H9 (cell line): ENCODE measurements at regions not wholly inside any gene's neighbourhood (a gene's known extent, or its start where the extent isn't known, plus 50 kb on each side); places are given as distances from the start of the nearest gene placed in this dataset.

Source experiments
- DNase-seq: peaks from one replicate; pipeline ENCODE4 v3.0.0-alpha.2; 2017
- H2AFZ ChIP-seq: one replicate; pipeline ENCODE4 v1.6.1; 2013; ENCODE audit warnings: mild to moderate bottlenecking, low read length, control low read depth, moderate library complexity
- H2AK5ac ChIP-seq: 2 replicates; pipeline ENCODE4 v1.6.1; 2013; ENCODE audit warnings: low read length, control low read depth, mixed read lengths; ENCODE audit not compliant: insufficient read length
- H2BK120ac ChIP-seq: one replicate; pipeline ENCODE4 v1.6.1; 2013; ENCODE audit warnings: low read depth, mild to moderate bottlenecking, low read length, control low read depth, inconsistent platforms; ENCODE audit not compliant: poor library complexity, severe bottlenecking
- H2BK12ac ChIP-seq: 2 replicates; pipeline ENCODE4 v1.6.1; 2013; ENCODE audit warnings: low read length, control low read depth, mixed read lengths, low read depth; ENCODE audit not compliant: insufficient read length
- H2BK15ac ChIP-seq: 2 replicates; pipeline ENCODE4 v1.6.1; 2013; ENCODE audit warnings: low read depth, low read length, control low read depth
- H2BK20ac ChIP-seq: one replicate; pipeline ENCODE4 v1.6.1; 2013; ENCODE audit warnings: low read depth, mild to moderate bottlenecking, low read length, control low read depth, inconsistent platforms; ENCODE audit not compliant: poor library complexity, severe bottlenecking
- H2BK5ac ChIP-seq: 2 replicates; pipeline ENCODE4 v1.6.1; 2013; ENCODE audit warnings: low read length, control low read depth, mixed read lengths; ENCODE audit not compliant: insufficient read length
- H3K14ac ChIP-seq: 2 replicates; pipeline ENCODE4 v1.6.1; 2013; ENCODE audit warnings: low read length, control low read depth; ENCODE audit not compliant: insufficient read depth
- H3K18ac ChIP-seq: 2 replicates; pipeline ENCODE4 v1.6.1; 2013; ENCODE audit warnings: low read depth, mild to moderate bottlenecking, mixed read lengths, low read length, control low read depth; ENCODE audit not compliant: insufficient read length
- H3K23ac ChIP-seq: 2 replicates; pipeline ENCODE4 v1.6.1; 2013; ENCODE audit warnings: low read length, control low read depth, mixed read lengths, low read depth; ENCODE audit not compliant: insufficient read length
- H3K23me2 ChIP-seq: 2 replicates; pipeline ENCODE4 v1.6.1; 2013; ENCODE audit warnings: low read depth, mild to moderate bottlenecking, mixed read lengths, low read length, control low read depth; ENCODE audit not compliant: insufficient read length, poor library complexity, severe bottlenecking
- H3K27ac ChIP-seq: 2 replicates; pipeline ENCODE4 v1.5.1; 2013; ENCODE audit warnings: low read length, control low read depth, mixed read lengths, low read depth; ENCODE audit not compliant: insufficient read length
- H3K27me3 ChIP-seq: 2 replicates; pipeline ENCODE4 v1.6.1; 2013; ENCODE audit warnings: low read length, control low read depth, inconsistent platforms; ENCODE audit not compliant: insufficient read depth
- H3K4ac ChIP-seq: 2 replicates; pipeline ENCODE4 v1.6.1; 2013; ENCODE audit warnings: low read depth, mild to moderate bottlenecking, control low read depth, inconsistent platforms, low read length, moderate library complexity
- H3K4me1 ChIP-seq: 2 replicates; pipeline ENCODE4 v1.6.1; 2013; ENCODE audit warnings: low read length, control low read depth, inconsistent platforms; ENCODE audit not compliant: insufficient read depth
- H3K4me2 ChIP-seq: 2 replicates; pipeline ENCODE4 v1.6.1; 2013; ENCODE audit warnings: low read length, control low read depth, mixed read lengths; ENCODE audit not compliant: insufficient read length, insufficient read depth
- H3K56ac ChIP-seq: 2 replicates; pipeline ENCODE4 v1.6.1; 2013; ENCODE audit warnings: low read depth, mild to moderate bottlenecking, mixed read lengths, low read length, control low read depth; ENCODE audit not compliant: insufficient read length
- H3K79me1 ChIP-seq: 2 replicates; pipeline ENCODE4 v1.6.1; 2013; ENCODE audit warnings: low read depth, mild to moderate bottlenecking, moderate library complexity, low read length, control low read depth, inconsistent platforms; ENCODE audit not compliant: insufficient read depth, poor library complexity, severe bottlenecking
- H3K79me2 ChIP-seq: 2 replicates; pipeline ENCODE4 v1.6.1; 2013; ENCODE audit warnings: low read length, control low read depth, inconsistent platforms; ENCODE audit not compliant: insufficient read depth
- H3K9ac ChIP-seq: 2 replicates; pipeline ENCODE4 v1.6.1; 2013; ENCODE audit warnings: low read length, control low read depth, mixed read lengths; ENCODE audit not compliant: insufficient read length; ENCODE audit errors: extremely low read depth
- H3K9me3 ChIP-seq: one replicate; pipeline ENCODE4 v1.6.1; 2013; ENCODE audit warnings: low read depth, low read length, inconsistent platforms; ENCODE audit not compliant: control insufficient read depth
- H3T11ph ChIP-seq: one replicate; pipeline ENCODE4 v1.6.1; 2013; ENCODE audit warnings: mild to moderate bottlenecking, low read length, control low read depth, inconsistent platforms
- H4K20me1 ChIP-seq: one replicate; pipeline ENCODE4 v1.6.1; 2013; ENCODE audit not compliant: control insufficient read depth, insufficient read length, insufficient read depth
- H4K5ac ChIP-seq: 2 replicates; pipeline ENCODE4 v1.6.1; 2013; ENCODE audit warnings: low read depth, mild to moderate bottlenecking, mixed read lengths, low read length, control low read depth; ENCODE audit not compliant: insufficient read length
- H4K8ac ChIP-seq: replicated peaks from 2 replicates; pipeline ENCODE4 v1.6.1; 2013; ENCODE audit warnings: low read length, control low read depth, mixed read lengths, low read depth; ENCODE audit not compliant: insufficient read length
- H4K91ac ChIP-seq: 2 replicates; pipeline ENCODE4 v1.6.1; 2013; ENCODE audit warnings: low read depth, mild to moderate bottlenecking, moderate library complexity, mixed read lengths, low read length, control low read depth; ENCODE audit not compliant: insufficient read length
- H3K27ac Mint-ChIP-seq, 3 experiments: 2 replicates in 2 of 3; 3 replicates in 1 of 3; pipeline ENCODE4 v1.8.0; 2020 to 2021; ENCODE audit warnings: mixed read lengths in 3 of 3, mild to moderate bottlenecking in 1 of 3, moderate library complexity in 1 of 3
- H3K27me3 Mint-ChIP-seq: 2 replicates; pipeline ENCODE4 v1.8.0; 2021; ENCODE audit warnings: low read depth, mild to moderate bottlenecking, moderate library complexity, mixed read lengths
- H3K36me3 Mint-ChIP-seq, 3 experiments: 2 replicates in 2 of 3; 3 replicates in 1 of 3; pipeline ENCODE4 v1.8.0; 2020 to 2021; ENCODE audit warnings: low read depth in 3 of 3, mixed read lengths in 3 of 3; ENCODE audit not compliant: insufficient read depth in 1 of 3
- H3K4me1 Mint-ChIP-seq, 2 experiments: 2 replicates each; pipeline ENCODE4 v1.8.0; 2020; ENCODE audit warnings: mixed read lengths in 2 of 2
- H3K4me3 Mint-ChIP-seq, 2 experiments: 2 replicates in 1 of 2; 3 replicates in 1 of 2; pipeline ENCODE4 v1.8.0; 2020 to 2021; ENCODE audit warnings: mild to moderate bottlenecking in 2 of 2, mixed read lengths in 2 of 2, moderate library complexity in 1 of 2
- H3K9me3 Mint-ChIP-seq, 2 experiments: 2 replicates in 1 of 2; 3 replicates in 1 of 2; pipeline ENCODE4 v1.8.0; 2020; ENCODE audit warnings: mild to moderate bottlenecking in 2 of 2, mixed read lengths in 2 of 2, moderate library complexity in 1 of 2
- WGBS: extraction: QIAGEN DNeasy Blood & Tissue Kit; methylation state at CpG from one replicate; pipeline ENCODE4 v1.1.7; 2013; ENCODE audit warnings: missing lambda C conversion rate, low lambda C conversion rate, mixed read lengths; ENCODE audit not compliant: insufficient read length; ENCODE audit errors: extremely low coverage; 5-methylcytosine and 5-hydroxymethylcytosine counted together
- TF ChIP-seq, protein P1 (sequence below): fragments of 200-600 bp; sonication (generic); conservative IDR thresholded peaks from 3 replicates; pipeline ENCODE4 v1.8.0; 2021; ENCODE audit warnings: antibody characterized with exemption, mild to moderate bottlenecking

DNA sequence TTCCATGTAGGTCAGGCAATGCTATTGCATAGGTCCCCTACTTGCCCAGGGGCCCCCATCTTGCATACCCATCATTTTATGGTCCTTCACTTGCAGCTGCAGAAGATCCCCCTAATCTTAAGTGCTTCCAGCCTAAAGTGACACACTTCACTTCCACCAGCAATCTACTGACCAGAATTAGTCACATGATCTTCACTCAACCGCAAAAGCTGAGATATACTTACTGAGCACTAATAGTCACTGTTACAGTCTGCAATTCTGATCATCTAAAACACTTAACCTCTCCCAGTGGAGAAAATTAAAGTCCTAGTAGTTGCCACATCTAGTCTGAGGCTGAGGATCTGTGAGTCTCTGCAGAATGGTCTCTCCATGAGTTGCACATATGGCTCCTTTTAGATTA lies 82.1 kb downstream of the AREG start:
- H3K79me1 ChIP-seq: no peaks in the 10 kb centered on the region
- no peak overlapping the region for H4K91ac ChIP-seq
- Mint-ChIP-seq H3K4me3 (no peak overlapping the region), H3K27me3 (no peaks in the 10 kb centered on the region), H3K36me3 (no peaks in the 10 kb centered on the region), H3K4me1 (peaks cover 3 to 4% of the 10 kb centered on the region in 2 experiments; a peak in 2 of 4 replicates), H3K27ac (no peak overlapping the region), H3K9me3 (no peaks in the 10 kb centered on the region)
- no peaks in the 10 kb centered on the region; the same call in 1 of the 2 replicates for H3K4me1 ChIP-seq
- H2BK20ac ChIP-seq: no peak overlapping the region
- no peaks in the 10 kb centered on the region for H3K9me3 ChIP-seq
- H2AK5ac ChIP-seq: no peak overlapping the region
- no CpG with 5 or more reads among the region's 1 CpG for WGBS
- no peak overlapping the region for H2BK12ac ChIP-seq
- no peak for DNase-seq
- no peaks in the 10 kb centered on the region for H3K23me2 ChIP-seq
- no peak overlapping the region for H2BK15ac ChIP-seq
- H3K9ac ChIP-seq: no peak overlapping the region
- H3K56ac ChIP-seq: no peak overlapping the region
- no peak overlapping the region for H3T11ph ChIP-seq
- TF ChIP-seq, protein P1, sequence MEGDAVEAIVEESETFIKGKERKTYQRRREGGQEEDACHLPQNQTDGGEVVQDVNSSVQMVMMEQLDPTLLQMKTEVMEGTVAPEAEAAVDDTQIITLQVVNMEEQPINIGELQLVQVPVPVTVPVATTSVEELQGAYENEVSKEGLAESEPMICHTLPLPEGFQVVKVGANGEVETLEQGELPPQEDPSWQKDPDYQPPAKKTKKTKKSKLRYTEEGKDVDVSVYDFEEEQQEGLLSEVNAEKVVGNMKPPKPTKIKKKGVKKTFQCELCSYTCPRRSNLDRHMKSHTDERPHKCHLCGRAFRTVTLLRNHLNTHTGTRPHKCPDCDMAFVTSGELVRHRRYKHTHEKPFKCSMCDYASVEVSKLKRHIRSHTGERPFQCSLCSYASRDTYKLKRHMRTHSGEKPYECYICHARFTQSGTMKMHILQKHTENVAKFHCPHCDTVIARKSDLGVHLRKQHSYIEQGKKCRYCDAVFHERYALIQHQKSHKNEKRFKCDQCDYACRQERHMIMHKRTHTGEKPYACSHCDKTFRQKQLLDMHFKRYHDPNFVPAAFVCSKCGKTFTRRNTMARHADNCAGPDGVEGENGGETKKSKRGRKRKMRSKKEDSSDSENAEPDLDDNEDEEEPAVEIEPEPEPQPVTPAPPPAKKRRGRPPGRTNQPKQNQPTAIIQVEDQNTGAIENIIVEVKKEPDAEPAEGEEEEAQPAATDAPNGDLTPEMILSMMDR: no peak
- H3K14ac ChIP-seq: no peak overlapping the region
- H2BK5ac ChIP-seq: no peak overlapping the region
- H3K27me3 ChIP-seq: no peaks in the 10 kb centered on the region
- no peak overlapping the region for H3K23ac ChIP-seq
- no peak overlapping the region for H2BK120ac ChIP-seq
- no peaks in the 10 kb centered on the region for H3K79me2 ChIP-seq
- no peak overlapping the region for H2AFZ ChIP-seq
- H4K8ac ChIP-seq: no peak overlapping the region
- H3K4me2 ChIP-seq: no peak overlapping the region
- H3K18ac ChIP-seq: no peak overlapping the region
- no peak overlapping the region for H3K4ac ChIP-seq
- H4K5ac ChIP-seq: no peak overlapping the region
- H3K27ac ChIP-seq: no peak overlapping the region
- no peaks in the 10 kb centered on the region for H4K20me1 ChIP-seq
